GM12873 (cell line): ENCODE measurements at regions not wholly inside any gene's neighbourhood (a gene's known extent, or its start where the extent isn't known, plus 50 kb on each side); places are given as distances from the start of the nearest gene placed in this dataset.

Source experiments
- TF ChIP-seq, protein P1 (sequence below): IDR thresholded peaks from 2 replicates; pipeline ENCODE4 v1.5.1; 2012; ENCODE audit warnings: low read depth, mild to moderate bottlenecking, moderate library complexity, low read length, control low read depth; ENCODE audit not compliant: insufficient read depth; ENCODE audit errors: missing control alignments

DNA sequence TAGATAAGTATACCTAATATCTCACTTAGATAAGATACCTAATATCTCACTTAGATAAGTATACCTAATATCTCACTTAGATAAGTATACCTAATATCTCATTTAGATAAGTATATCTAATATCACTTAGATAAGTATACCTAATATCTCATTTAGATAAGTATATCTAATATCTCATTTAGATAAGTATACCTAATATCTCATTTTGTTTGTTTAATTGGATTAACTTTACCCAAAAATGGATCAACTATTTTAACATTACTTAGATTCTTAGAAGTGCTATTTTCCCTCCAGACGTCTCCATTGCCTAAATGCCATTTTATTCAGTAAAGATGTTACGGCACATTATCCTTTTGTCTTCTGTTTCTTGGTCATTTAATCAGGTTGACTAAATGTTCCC is 346.4 kb downstream of the CHRM3 start:
- TF ChIP-seq, protein P1, sequence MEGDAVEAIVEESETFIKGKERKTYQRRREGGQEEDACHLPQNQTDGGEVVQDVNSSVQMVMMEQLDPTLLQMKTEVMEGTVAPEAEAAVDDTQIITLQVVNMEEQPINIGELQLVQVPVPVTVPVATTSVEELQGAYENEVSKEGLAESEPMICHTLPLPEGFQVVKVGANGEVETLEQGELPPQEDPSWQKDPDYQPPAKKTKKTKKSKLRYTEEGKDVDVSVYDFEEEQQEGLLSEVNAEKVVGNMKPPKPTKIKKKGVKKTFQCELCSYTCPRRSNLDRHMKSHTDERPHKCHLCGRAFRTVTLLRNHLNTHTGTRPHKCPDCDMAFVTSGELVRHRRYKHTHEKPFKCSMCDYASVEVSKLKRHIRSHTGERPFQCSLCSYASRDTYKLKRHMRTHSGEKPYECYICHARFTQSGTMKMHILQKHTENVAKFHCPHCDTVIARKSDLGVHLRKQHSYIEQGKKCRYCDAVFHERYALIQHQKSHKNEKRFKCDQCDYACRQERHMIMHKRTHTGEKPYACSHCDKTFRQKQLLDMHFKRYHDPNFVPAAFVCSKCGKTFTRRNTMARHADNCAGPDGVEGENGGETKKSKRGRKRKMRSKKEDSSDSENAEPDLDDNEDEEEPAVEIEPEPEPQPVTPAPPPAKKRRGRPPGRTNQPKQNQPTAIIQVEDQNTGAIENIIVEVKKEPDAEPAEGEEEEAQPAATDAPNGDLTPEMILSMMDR = no peak

DNA sequence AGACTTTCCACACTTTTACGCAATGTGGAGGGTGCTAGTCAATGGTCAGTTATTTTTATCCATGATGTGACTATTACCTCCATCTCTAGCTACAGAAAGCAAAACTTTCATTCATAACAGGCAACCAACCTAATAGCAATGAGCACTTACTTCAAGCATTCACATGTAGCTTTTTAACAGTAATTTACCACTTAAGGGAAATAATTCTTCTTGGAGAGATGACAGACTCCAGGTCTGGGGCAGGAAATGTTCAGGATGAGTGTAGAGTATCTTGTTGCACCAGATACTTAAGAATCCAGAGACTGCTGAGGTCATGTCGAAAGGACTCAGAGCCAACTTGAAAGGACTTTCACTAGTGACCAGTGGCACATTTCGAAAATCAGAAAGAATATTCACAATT is 347.6 kb downstream of the CHRM3 start:
- TF ChIP-seq, protein P1 = no peak

DNA sequence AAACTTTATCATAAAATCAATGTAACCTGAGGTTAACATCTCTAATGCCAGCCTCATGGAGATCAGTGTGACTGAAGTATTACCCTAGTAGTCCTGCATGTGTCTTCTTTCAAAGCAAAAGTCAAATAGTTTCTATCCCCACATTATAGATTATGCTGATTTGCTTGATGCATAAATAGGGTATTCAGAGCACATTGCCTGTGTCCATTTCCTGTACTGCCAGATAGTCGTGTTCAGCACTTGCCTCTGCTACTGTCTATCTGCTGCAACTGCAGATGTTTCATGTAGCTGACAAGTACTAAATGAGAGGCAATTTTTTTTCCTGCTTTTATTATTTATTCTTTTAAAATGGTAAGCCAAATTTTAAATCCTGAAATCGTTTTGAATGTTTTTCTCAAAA is 348.7 kb downstream of the CHRM3 start:
- TF ChIP-seq, protein P1 = no peak

DNA sequence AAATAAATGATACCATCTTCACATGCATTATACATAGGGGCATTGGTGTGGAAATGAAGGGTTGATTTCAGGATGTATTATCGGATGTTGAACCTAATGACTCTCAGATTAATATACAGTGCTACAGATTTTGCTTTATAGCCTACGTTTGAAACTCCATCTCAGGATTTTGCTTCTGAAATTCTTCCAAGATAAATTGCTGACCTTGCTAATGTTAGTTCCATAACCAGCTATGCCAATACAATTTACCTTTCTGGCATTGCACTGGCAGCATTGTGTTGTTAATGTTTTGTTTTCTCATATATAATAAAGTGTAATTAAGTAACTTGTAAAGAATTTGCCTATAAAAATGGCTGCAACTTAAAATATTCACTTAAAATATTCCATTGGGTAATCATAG is 350.1 kb downstream of the CHRM3 start:
- TF ChIP-seq, protein P1 = no peak

DNA sequence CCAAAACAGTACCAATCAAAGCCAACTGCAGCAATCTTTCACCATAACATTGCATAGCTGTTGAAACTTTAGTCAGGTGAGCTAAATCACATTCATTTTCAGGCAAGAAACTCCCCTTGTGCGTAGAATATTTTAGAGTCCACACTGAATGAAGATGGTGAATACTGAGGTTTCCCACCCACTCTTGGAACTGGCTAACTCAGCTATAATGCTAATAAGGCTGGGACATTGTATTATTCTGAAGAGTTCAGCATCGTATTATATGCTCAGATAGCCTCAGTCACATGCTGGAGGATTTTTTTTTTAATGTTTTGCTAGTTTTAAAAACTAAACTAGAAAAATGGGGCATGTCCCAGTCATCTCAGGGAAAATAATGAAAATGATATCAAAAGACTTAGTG is 352.3 kb upstream of the FMN2 start:
- TF ChIP-seq, protein P1 = no peak

DNA sequence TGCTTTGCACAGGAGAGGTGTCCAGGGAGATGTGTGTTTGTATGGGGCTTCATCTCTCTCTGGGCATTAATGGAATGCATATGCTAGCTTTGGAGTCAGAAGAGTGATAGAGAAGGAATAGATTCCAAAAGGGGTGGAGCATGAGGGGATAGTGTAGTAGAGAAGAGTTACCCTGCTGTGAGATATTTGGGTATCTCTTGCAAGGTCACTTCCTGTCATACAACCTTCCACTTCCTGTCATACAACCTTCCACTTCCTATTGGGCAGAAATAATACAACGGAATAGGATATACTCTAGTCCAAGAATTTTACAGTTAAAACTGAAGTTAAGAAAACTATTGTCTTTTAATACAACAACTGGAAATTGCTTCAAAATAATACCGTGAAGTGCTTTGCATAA is 351.8 kb upstream of the FMN2 start:
- TF ChIP-seq, protein P1 = no peak

DNA sequence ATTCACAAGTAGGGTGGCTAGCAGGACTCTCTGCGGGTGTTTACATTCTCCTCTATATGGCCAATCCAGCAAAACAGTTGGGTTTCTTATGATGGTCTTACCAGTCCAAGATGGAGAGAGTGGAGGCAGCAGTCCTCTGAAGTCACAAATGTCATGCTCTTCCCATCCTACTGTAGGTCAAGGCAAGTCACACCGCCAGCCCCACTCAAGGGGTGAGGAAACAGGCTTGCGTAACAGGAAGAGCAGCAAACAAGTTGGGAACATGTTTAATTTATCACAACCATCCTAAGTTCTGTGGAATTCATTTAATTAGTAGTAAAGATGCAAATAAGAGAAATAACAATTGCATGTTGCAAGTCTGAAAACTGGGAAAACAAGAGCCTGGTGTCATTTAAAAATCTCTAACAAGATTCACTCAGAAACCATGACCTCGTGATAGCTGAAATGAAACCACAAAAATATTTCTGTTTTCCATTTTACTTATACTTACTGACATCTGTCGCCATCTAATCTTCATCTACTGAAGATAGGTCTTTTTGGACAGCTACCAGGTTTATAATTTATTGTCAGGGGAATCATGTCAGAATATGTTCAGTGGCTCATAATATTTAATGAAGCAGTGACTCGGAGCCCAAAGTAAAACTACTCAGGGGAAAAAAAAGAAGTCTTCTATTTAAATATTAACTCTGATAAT is 349.1 kb upstream of the FMN2 start:
- TF ChIP-seq, protein P1 = no peak
